ENCODE measurements at regions not wholly inside any gene's neighbourhood (a gene's known extent, or its start where the extent isn't known, plus 50 kb on each side); places are given as distances from the start of the nearest gene placed in this dataset.
A peak's percentile ranks its signal among the peaks of the same experiment; 100 is the strongest.

DNA sequence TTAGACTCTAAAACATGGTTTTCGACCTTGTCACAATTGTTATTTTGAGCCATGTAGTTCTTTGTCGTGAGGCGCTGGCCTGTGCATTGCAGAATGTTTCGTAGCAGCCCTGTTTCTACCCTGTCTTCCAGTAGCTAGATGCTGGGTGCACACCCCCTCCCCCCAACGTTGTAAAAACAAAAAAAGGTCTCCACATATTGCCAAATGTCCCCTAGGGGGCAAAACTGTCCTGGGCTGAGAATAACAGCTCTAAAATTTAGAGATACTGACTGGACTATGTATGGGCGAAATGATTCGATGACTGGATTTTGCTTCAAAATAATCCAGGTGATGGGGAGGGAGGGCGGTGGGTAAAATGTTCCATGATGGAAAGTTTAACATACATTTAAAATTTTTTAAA, 126.1 kb upstream of the FUT8 start:
- Mint-ChIP-seq H3K9me3 (no peaks in the 10 kb centered on the region), H3K27ac (peak overlapping the region; percentile 96), H3K4me3 (no peak overlapping the region), H3K4me1 (peaks cover 79% of the 10 kb centered on the region), H3K36me3 (ENCODE audit: low read depth) (peaks cover 15% of the 10 kb centered on the region), H3K27me3 (no peaks in the 10 kb centered on the region)
- DNase-seq (peak; percentile 44), ATAC-seq (no peak)

DNA sequence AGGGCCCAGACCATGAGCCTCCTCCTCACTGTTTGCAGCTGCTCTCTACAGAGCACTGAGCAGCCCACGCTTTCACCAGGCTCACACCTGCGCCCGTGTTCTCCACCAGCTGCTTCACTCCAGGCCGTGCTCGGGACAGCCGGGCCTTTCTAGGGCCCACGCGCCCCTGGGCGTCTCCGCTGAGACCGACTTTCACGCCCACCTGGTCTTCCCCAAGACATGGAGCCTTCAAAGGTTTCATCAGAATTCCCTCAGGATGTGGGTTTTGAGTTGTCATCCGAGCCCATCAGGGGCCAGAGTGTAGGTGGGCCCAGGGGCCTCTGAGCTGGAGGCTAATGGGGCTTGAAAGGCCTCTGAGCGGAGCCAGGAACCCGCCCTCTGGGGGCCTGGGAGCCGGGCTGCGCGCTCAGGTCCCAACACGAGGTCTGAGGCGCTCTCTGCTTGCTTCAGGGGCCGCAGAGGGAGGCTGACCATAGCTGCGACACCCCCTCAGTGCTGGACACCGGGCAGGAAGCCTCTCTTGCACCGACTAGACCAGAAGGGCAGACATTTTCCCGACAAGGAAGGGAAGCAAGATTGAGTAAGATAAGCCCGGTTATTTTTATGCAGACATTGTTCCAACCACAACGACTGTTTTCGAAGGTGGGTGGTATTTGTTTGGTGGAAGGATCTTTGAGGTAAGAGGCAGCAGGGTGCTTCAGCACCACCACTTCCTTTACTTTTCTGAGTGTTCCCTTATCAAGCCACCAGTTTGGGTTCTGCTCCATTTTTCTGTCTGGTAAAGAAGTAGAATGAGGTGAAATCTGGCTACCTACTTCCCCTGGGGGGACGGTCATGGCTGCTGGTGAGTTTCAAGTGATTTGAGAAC, 125.0 kb upstream of the FUT8 start:
- Mint-ChIP-seq H3K4me1 (peaks cover 79% of the 10 kb centered on the region), H3K9me3 (no peaks in the 10 kb centered on the region), H3K27me3 (no peaks in the 10 kb centered on the region), H3K36me3 (ENCODE audit: low read depth) (peaks cover 18% of the 10 kb centered on the region), H3K4me3 (peak overlapping the region; percentile 82), H3K27ac (peak overlapping the region; percentile 96)
- ATAC-seq (peak; percentile 80), DNase-seq (peak; percentile 75)

DNA sequence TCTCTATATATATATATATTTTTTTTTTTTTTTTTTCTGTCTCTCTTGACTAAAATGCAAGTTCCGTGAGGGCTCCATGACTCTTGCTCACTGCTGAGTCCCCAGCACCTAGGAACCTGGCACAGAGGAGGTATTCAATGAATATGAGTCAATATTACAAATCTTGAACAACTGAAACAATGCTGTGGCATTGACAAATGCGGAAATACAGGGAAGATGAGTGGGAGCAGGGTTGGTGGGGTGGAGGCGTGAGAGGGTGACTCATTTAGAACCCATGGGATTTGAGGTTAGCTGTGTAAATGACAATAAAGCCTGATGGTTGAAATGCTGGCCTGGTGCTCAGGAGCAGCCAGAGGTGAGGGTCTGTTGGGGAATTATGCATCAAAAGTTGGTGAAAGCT, 121.7 kb upstream of the FUT8 start:
- H3K27me3 Mint-ChIP-seq = no peaks in the 10 kb centered on the region
- no peaks in the 10 kb centered on the region for H3K9me3 Mint-ChIP-seq
- peak; percentile 59 for DNase-seq
- ATAC-seq = peak; percentile 48
- peaks cover 64% of the 10 kb centered on the region for H3K4me1 Mint-ChIP-seq
- peak overlapping the region; percentile 43 for H3K4me3 Mint-ChIP-seq
- H3K36me3 Mint-ChIP-seq (ENCODE audit: low read depth) = peaks cover 18% of the 10 kb centered on the region
- H3K27ac Mint-ChIP-seq = peak overlapping the region; percentile 85

DNA sequence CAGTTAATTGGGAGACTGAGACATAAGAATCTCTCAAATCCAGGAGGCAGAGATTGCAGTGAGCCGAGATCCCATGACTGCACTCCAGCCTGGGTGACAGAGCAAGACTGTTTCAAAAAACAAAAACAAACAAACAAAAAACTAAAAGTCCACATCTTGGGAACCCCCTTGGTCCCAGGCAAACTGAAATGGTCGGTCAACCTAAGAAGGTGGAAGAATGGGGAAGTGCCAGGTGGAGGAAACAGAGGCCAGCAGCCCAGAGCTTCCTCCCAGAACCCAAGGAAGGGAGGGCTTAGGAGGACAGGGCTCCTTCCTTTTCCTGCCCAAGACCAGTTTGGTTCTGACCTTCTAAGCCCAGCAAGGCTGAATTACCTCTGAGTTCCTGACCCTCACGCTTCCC, 121.0 kb upstream of the FUT8 start:
- Mint-ChIP-seq H3K36me3 (ENCODE audit: low read depth) (peaks cover 18% of the 10 kb centered on the region), H3K9me3 (no peaks in the 10 kb centered on the region), H3K27me3 (no peaks in the 10 kb centered on the region), H3K27ac (peak overlapping the region; percentile 85), H3K4me1 (peaks cover 68% of the 10 kb centered on the region), H3K4me3 (no peak overlapping the region)
- ATAC-seq = no peak
- no peak for DNase-seq

DNA sequence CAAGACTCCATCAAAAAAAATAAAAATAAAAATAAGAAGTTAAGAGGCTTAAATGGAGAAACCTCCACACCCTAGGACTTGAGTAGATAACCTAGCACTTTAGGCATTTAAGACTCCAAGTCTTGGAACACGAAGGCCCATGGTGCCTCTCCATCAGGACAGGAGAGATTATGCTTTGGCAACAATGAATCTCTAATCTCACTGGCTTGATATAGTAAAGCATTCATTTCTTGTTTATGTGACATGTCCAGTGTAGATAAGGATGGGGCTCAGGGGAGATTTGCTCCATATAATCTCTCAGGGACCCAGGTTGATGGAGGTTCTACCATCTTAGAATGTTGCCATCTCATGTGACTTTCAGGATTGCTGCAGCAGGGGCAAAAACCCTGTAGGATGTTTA, 117.7 kb upstream of the FUT8 start:
- peaks cover 8% of the 10 kb centered on the region for H3K36me3 Mint-ChIP-seq (ENCODE audit: low read depth)
- ATAC-seq = no peak
- no peak overlapping the region for H3K27ac Mint-ChIP-seq
- H3K27me3 Mint-ChIP-seq = no peaks in the 10 kb centered on the region
- no peaks in the 10 kb centered on the region for H3K9me3 Mint-ChIP-seq
- peaks cover 57% of the 10 kb centered on the region for H3K4me1 Mint-ChIP-seq
- DNase-seq = no peak
- H3K4me3 Mint-ChIP-seq = no peak overlapping the region

DNA sequence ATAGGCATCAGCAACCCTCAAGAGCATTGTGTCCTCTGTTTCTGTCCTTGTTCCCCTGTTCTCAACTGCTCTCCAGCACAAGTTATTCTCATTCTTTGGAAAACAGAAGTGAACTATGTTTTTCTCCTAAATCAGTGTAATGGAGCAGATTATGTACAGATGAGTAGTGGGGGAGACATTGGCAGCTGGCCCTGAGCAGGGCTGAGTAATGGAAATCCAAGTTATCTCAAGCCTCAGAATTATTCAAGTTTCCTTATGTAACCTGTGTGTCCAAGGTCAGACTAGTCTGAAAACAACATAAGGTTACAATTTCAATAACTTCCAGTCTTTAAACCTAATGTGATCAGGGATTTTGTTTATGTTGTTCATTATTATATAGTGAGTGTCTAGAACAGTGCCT, 116.1 kb upstream of the FUT8 start:
- H3K4me3 Mint-ChIP-seq = no peak overlapping the region
- no peak for ATAC-seq
- no peaks in the 10 kb centered on the region for H3K27me3 Mint-ChIP-seq
- H3K4me1 Mint-ChIP-seq = peaks cover 57% of the 10 kb centered on the region
- DNase-seq = no peak
- peaks cover 4% of the 10 kb centered on the region for H3K36me3 Mint-ChIP-seq (ENCODE audit: low read depth)
- peak overlapping the region; percentile 15 for H3K27ac Mint-ChIP-seq
- no peaks in the 10 kb centered on the region for H3K9me3 Mint-ChIP-seq

DNA sequence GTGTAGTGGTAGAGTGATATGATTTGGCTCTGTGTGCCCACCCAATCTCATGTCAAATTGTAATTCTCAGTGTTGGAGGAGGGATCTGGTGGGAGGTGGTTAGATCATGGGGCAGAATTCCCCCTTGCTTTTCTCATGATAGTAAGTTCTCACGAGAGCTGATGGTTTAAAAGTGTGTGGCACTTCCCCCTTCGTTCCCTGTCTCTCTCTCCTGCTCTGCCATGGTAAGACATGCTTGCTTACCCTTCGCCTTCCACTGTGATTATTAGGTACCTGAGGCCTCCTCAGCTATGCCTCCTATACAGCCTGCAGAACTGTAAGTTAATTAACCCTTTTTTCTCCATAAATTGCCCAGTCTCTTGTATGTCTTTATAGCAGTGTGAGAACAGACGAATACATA, 115.7 kb upstream of the FUT8 start:
- Mint-ChIP-seq H3K4me1 (peaks cover 57% of the 10 kb centered on the region), H3K36me3 (ENCODE audit: low read depth) (peaks cover 2% of the 10 kb centered on the region), H3K27me3 (no peaks in the 10 kb centered on the region), H3K27ac (no peak overlapping the region), H3K4me3 (no peak overlapping the region), H3K9me3 (no peaks in the 10 kb centered on the region)
- no peak for ATAC-seq
- DNase-seq = no peak

DNA sequence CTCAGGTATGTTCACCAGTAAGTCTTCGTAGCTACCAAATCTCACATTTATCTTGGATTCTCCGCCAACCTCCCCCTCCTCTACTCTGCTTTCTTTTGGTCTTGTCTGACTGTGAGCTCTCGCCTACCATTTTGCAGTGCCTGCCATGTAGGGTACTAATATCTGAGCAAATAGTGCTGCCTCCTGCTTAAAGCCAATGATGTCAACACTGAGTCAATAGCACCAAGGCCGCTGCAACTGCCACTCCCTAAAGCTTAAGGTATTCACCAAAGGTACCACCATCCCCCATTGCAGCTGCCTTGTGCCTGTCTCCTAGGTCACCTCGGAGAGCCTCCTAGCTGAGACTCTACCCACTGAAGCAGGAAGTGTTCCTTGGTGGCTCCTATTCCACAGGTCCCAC, 114.8 kb upstream of the FUT8 start:
- no peak for ATAC-seq
- Mint-ChIP-seq H3K36me3 (ENCODE audit: low read depth) (no peaks in the 10 kb centered on the region), H3K27ac (peak overlapping the region; percentile 46), H3K4me3 (no peak overlapping the region), H3K27me3 (no peaks in the 10 kb centered on the region), H3K4me1 (peaks cover 58% of the 10 kb centered on the region), H3K9me3 (no peaks in the 10 kb centered on the region)
- DNase-seq = no peak

DNA sequence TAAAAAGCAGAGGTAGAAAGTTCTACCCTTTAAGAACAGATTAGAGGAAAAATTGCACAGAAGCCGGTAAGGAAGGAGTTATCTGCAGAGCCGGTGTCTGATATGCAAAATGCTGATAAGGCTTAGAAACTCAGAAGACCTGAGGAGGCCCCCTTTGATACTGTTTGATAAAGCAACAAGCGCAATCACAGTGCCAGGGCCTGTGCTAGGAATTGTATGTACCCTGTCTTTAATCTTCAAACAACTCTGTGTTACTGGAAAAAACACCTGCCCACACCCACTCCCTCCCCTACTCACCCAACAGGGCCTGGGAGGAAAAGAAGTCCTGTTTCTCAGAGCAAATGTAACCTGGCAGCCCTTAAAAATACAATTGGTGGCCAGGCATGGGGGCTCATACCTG, 112.7 kb upstream of the FUT8 start:
- H3K27ac Mint-ChIP-seq = peak overlapping the region; percentile 61
- no peak for DNase-seq
- H3K4me3 Mint-ChIP-seq = peak overlapping the region; percentile 37

DNA sequence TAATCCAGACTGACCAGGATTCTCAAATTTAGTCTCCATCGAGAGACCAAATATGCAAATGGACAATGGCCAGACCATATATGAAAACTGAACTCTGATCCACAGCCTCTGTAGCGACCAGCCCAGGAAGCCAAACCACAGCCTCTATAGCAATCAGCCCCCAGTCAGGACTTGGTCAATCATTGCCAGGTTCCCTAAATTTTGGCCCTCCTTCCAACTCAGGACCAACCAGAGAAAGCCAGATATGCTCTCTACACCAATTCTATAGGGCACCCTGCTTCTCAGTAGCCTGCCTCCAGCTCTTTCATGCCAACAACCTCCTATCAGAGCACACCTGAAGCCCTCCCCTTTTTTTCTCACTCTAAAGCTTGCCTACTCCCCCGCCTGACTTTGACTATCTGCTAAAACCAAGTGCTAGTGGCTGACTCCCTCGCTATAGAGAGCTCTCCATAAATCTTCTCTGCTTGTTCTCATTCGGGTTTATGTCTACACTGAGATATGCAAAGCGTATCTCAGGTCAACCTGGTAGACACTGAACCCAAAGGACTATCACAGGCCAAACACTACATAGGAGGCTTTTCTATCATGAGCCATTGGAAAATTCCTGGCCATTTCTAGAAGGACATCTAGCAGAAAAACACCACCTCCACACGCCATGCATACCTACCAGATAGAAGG, 110.5 kb upstream of the FUT8 start:
- H3K27ac Mint-ChIP-seq = peak overlapping the region; percentile 96
- peaks cover 9% of the 10 kb centered on the region for H3K36me3 Mint-ChIP-seq (ENCODE audit: low read depth)
- peak overlapping the region; percentile 74 for H3K4me3 Mint-ChIP-seq
- peaks cover 81% of the 10 kb centered on the region for H3K4me1 Mint-ChIP-seq
- no peaks in the 10 kb centered on the region for H3K9me3 Mint-ChIP-seq
- peak; percentile 37 for ATAC-seq
- no peaks in the 10 kb centered on the region for H3K27me3 Mint-ChIP-seq
- no peak for DNase-seq

More for the DNA sequence above, 112.7 kb upstream of the FUT8 start:
- Mint-ChIP-seq H3K9me3 (no peaks in the 10 kb centered on the region), H3K4me1 (peaks cover 77% of the 10 kb centered on the region), H3K36me3 (ENCODE audit: low read depth) (no peaks in the 10 kb centered on the region), H3K27me3 (no peaks in the 10 kb centered on the region)
- ATAC-seq = no peak

DNA sequence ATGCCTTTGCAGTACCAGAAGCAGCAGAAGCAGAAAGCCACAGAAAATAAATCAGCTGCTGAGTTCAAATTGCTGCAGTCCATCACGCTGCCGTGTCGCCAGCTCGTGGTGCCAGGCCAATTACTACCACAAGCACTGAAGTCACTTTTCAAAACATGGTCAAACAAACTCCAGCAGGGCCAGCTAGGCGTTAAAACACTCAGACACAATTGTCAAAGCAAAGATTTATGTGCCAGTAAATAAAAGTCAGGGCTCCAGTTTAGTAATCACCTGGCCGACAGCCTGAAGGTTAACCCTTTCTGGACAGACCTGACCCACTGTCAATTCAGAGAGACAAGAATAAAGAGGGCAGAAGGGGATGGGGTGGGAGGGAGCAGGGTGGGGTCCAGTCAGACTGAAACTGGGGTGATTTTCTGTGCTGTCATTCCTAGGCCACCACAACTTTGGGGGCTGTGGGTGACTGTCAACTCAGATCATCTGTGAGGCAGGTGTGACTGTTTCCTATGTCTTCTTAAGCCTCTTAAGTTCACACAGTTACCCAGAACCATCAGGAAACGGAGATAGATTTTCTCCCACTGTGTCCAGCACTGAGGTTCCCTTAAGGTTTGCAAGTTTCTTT, 109.8 kb upstream of the FUT8 start:
- Mint-ChIP-seq H3K36me3 (ENCODE audit: low read depth) (peaks cover 9% of the 10 kb centered on the region), H3K9me3 (no peaks in the 10 kb centered on the region), H3K27ac (peak overlapping the region; percentile 96), H3K27me3 (no peaks in the 10 kb centered on the region), H3K4me3 (peak overlapping the region; percentile 74), H3K4me1 (peaks cover 77% of the 10 kb centered on the region)
- DNase-seq (peak; percentile 71), ATAC-seq (peak; percentile 84)

DNA sequence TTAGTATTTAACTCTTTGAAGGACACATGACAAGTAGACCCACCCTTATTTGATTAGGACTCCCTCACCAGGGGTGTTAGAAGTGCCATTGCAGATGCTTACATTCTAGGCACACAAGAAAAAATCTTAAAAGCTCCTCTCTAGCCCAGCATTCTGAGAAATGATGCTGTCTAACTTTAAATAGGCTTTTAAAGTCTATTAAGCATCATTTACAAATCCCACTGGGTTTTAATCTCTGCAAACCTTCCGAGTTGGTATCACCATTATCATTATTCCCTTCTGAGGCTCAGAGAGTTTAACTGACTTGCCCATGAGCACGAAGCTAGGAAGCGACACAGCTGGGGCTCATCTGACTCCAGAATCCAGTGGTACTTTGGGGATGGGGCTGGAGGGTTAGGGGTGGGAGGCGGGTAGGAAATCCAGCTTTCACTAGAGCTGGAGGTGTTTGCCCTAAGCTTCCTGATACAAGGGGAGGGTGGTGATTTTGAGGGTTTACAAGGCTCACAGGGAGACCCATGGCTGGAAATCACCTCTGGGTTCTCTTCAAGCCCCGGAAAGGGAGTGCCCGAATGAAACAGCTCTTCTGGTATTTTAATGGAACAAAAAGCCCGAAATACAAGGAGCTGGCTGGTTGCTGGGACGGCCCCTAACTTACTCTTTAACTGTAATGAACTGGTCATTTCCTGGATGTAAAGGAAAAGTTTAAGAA, 109.2 kb upstream of the FUT8 start:
- peaks cover 10% of the 10 kb centered on the region for H3K36me3 Mint-ChIP-seq (ENCODE audit: low read depth)
- H3K27ac Mint-ChIP-seq = peak overlapping the region; percentile 96
- ATAC-seq (peak; percentile 47), DNase-seq (peak; percentile 55)
- no peaks in the 10 kb centered on the region for H3K27me3 Mint-ChIP-seq
- peak overlapping the region; percentile 74 for H3K4me3 Mint-ChIP-seq
- H3K4me1 Mint-ChIP-seq = peaks cover 76% of the 10 kb centered on the region
- no peaks in the 10 kb centered on the region for H3K9me3 Mint-ChIP-seq

DNA sequence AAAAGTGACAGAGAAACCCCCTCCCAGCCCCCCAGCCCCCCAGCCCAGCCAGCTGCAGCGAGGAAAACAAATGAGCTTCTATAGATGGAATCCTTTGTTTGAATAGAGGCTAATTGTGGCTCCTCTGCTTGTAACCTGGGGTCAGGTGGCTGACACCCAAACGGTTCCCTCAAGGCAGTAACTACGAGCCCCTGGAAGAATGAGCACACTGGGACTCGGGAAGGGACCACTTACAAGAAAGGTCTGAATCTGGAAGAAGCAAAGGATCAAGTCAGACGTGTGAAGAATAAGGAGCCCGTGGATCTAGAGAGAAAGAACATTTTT, 108.7 kb upstream of the FUT8 start:
- Mint-ChIP-seq H3K27ac (peak overlapping the region; percentile 96), H3K36me3 (ENCODE audit: low read depth) (peaks cover 10% of the 10 kb centered on the region), H3K9me3 (no peaks in the 10 kb centered on the region), H3K27me3 (no peaks in the 10 kb centered on the region), H3K4me1 (peaks cover 81% of the 10 kb centered on the region), H3K4me3 (peak overlapping the region; percentile 29)
- ATAC-seq (peak; percentile 1), DNase-seq (no peak)

DNA sequence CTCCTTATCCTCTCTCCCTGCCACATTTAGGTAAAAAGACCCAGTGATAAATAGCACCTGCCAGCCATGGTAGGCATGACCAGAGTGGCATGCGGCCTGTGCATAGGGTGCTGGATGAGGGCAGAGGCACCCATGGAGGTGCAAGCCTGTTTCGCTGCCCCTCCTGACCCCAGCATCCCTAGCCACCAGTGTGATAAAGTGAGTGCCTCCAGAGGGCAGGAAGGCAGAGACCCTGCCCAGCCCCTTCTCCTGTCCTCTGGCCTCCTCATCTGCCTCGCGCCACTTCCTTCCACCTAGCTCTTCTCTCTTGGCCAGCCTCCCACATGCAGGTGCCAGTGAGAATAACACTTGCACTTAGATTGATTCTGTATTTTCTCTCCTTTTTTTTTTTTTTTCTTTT, 108.3 kb upstream of the FUT8 start:
- H3K27me3 Mint-ChIP-seq = no peaks in the 10 kb centered on the region

More for the DNA sequence above, 108.3 kb upstream of the FUT8 start:
- Mint-ChIP-seq H3K9me3 (no peaks in the 10 kb centered on the region), H3K4me1 (peaks cover 82% of the 10 kb centered on the region), H3K4me3 (no peak overlapping the region), H3K36me3 (ENCODE audit: low read depth) (peaks cover 10% of the 10 kb centered on the region), H3K27ac (peak overlapping the region; percentile 96)
- ATAC-seq (no peak), DNase-seq (no peak)

Measured in activated naive CD8-positive, alpha-beta T cell treated with anti-CD3 and anti-CD28 coated beads, Interleukin-2, amount 50 U/mL, for 24 hours (primary cell).